HS-27A (cell line): ENCODE measurements at regions not wholly inside any gene's neighbourhood (a gene's known extent, or its start where the extent isn't known, plus 50 kb on each side); places are given as distances from the start of the nearest gene placed in this dataset.
A peak's percentile ranks its signal among the peaks of the same experiment; 100 is the strongest.
"Not testable (repeated sequence)": the region's sequence is repeated elsewhere in the genome, so short reads cannot be mapped to it uniquely, and the experiment has no call there.

Experiments used
- DNase-seq: peaks from one replicate; pipeline ENCODE4 v3.0.0-alpha.2; 2012; ENCODE audit warnings: low read depth, missing footprints

DNA sequence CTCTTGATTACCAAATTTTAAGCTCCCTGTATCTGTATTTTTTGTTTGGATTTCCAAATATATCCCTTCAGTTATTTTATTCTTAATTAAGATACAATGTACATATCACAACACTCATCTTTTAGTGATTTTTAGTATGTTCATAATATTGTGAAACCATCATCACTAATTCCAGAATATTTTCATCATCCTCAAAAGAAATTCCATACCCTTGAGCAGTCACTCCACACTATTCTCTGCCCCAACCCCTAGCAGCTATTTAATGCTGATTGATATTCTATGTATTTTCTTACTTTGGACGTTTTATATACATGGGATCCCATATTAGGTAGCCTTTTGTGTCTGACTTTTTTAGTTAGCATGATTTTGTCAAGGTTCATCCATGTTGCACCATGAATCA lies 127.4 kb upstream of the SLC8A1 start:
- DNase-seq: no peak

- DNase-seq: no peak
Observed at GRCh38 chr2:40584432-40584831, 132.5 kb upstream of the SLC8A1 start.

GRCh38 chr2:40591774-40592173 lies 139.9 kb upstream of the SLC8A1 start:
- DNase-seq: no peak

DNA sequence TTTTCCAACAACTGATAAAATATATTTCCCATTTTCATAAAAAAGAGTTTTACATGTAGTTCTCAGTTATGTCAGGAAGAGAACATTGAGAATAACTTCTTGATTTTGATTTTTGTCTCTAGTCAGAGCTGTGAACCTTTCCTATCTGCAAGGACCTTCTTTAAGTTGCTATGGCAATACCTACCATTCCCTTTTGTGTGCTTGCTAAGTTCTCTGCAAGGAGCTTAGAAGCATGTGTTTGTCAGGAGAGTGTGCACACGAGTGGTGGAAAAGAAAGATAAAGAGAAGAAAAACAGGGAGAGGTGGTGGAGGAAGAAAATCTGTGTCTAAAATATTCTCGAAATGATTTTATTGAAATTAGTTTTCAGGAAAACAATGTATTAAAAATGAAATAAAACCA lies 140.3 kb upstream of the SLC8A1 start:
- DNase-seq: no peak

GRCh38 chr2:40606862-40607261 lies 155.0 kb upstream of the SLC8A1 start:
- no peak for DNase-seq

- no peak for DNase-seq
Observed at GRCh38 chr2:40611196-40611595, 159.3 kb upstream of the SLC8A1 start.

DNA sequence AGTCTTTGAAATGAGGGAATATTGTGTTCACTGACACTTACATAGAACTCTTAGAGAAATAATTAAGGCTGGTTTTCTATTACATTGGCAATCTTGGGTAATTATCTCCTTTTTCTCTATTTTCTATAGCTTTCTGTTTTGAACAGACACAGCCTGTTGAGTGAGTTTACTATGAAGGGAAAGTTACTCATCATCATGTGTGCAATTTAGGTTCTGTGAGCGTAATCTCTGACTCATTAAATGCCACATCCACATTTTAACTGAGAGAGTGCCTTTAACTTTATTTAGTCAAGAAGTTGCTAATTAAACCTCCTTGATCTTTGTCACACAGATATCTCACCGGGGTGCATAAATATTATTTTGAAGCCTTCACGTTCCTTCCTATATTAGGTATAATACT lies 174.0 kb upstream of the SLC8A1 start:
- DNase-seq: no peak

GRCh38 chr2:40628556-40628955 lies 176.7 kb upstream of the SLC8A1 start:
- DNase-seq: no peak

GRCh38 chr2:40629768-40630434 lies 178.0 kb upstream of the SLC8A1 start:
- no peak for DNase-seq

DNA sequence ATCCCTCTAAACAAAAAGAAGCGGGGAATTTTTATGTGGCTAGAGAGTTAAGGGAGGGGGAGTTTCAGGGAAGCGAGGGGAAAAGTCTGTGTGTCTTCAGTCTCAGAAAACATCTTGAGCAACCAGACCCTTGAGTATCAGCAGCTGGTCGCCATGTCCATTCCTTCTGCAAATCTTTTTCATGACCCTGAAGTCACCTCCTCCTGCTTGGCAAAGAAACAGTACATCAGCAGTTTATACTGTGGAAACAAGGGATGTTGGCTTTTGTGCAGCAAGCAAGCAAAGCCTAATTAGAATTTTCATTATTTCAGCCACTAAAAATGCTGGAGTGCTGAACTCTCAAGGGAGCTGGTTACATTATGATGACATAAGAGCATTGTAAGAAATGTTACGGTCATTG lies 187.4 kb upstream of the SLC8A1 start:
- DNase-seq: no peak

DNA sequence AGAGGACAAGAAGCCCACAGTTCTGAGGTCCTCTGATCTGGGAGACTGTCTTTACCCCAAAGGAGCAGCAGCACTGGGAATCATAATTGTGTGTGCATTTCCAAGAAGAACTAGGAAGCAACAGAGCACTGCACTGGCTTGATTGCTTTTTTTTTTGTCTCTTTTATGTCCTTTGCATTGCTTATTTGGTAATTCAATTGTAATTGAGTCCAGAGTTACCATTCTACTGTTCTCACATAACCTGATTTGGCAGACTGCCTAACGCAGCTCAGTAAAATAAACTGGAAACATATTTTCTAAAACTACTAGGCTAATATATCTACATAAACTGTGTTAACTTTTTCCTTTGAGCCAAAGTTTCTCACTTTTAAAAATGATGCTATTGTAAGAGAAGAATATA lies 190.3 kb upstream of the SLC8A1 start:
- no peak for DNase-seq

DNA sequence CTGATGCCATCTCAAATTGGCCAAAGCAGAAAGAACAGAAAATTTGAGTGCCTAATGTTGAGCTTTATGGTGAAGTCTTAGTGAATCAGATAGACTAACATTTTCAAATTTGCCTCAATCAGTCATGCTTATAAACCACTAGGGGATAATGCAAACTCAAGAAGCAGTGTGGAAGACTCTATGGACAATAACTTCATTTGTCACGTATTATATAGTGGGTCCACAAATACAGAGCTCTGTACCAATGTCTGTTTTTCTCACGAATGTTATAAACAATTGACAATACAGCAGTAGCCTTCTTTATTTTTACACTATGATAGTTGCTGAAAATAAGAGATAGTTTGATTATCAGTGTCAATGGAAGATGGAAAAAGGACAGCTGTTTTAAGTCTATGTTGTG lies 190.8 kb upstream of the SLC8A1 start:
- no peak for DNase-seq

DNA sequence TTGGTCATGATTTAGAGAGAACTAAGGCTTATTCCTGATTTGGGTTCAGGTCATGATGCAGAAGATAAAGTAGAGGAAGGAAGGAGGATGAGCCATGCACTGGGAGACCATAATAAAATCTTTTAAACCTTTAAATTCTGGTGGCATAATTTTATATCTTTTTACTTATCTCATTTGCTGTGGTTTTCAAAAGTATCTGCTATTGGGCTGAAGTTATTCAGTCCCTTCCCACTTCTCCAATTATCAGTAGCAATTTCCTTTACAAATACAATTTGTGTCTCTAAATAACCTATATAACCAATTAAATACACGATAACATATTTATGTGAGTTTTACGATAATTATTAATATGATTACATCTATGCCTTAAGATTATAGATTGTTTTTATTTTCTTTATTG lies 194.8 kb upstream of the SLC8A1 start:
- DNase-seq: no peak

DNA sequence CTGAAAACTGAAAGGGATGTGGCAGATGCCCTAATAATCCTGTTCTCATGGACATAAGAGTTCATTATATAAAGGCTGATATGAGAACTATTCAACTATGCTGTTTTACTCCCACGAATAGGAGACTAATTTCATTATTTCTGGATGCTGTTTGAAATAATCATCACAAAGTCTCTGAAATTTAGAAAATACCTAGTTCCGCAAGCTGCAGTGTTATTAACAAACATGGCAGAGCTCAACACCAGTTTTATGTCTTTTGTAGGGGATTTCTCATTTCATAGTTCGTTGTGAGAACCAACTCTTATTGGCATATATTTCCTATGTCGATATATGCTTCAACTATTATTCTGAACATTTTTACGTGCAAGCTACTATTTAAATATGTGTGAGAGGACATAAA lies 200.3 kb upstream of the SLC8A1 start:
- DNase-seq: no peak

- DNase-seq: peak; percentile 11
Observed at GRCh38 chr2:40653829-40654228, 201.9 kb upstream of the SLC8A1 start.

GRCh38 chr2:40654346-40654745 lies 202.5 kb upstream of the SLC8A1 start:
- no peak for DNase-seq

DNA sequence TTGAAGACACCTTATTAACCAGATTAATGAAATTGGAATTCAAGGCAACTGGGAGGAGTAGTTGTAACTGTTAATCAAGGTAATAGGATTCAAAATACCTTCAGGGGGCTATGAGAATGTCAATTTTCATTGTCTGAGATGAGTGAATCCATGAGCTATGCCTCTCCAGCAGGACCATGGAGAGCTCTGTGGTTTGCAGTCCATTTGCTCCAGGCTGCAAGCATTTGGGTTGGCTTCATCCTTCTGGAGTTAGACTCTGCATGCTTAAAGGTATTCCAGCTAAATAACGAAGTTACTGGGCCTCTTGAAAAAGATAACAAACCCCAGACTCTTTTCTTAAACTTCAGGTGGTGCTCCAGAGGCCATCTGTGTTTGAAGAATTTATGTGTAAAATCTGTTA lies 207.1 kb upstream of the SLC8A1 start:
- no peak for DNase-seq

- DNase-seq: no peak
Observed at GRCh38 chr2:40665493-40666232, 213.8 kb upstream of the SLC8A1 start.

GRCh38 chr2:40666398-40666797 lies 214.5 kb upstream of the SLC8A1 start:
- no peak for DNase-seq

DNA sequence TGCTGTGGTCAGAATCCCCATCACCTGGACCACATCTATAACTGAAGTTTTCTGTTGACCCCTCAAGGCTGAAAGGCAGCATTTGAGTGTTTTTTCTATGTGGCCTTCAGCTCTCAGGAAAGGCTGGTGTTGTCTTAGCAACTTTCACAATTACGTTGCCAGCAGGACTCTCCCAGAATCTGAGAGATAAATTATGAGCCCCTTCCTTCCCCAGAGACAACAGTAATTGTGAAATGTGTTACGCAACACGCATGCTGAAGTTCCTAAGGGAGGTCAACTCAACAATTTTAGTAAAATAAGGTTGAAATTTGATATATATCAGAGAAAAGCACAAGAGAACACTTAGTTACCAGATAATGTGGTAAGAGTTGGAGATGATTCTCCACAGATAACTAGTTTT lies 216.5 kb upstream of the SLC8A1 start:
- no peak for DNase-seq

GRCh38 chr2:40676134-40676790 lies 224.4 kb upstream of the SLC8A1 start:
- DNase-seq: not testable (repeated sequence)

DNA sequence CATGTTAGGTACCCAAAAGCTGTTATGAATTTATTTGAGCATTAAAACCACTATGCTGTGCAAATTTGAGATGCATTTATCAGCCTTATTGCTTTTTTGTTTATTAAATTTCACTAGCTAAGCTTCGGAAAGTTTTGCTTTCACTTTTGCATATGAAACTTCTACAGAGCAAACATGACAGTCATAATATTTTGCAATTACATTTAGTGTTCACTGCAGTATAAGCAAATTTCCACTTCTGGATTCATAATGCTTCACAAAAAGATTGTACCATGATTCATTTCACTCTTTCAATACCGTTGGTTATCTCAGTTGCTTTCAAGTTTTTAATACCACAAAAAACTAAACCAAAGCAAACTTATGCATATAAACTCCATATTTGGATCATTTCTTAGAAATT lies 228.7 kb upstream of the SLC8A1 start:
- DNase-seq: no peak

- DNase-seq: no peak
Observed at GRCh38 chr2:40690036-40690435, 238.1 kb upstream of the SLC8A1 start.
